CD4-positive, alpha-beta T cell (primary cell): ENCODE measurements at regions not wholly inside any gene's neighbourhood (a gene's known extent, or its start where the extent isn't known, plus 50 kb on each side); places are given as distances from the start of the nearest gene placed in this dataset.

Source experiments
- ATAC-seq: fragments of 200-7000 bp; cut with Tn5 transposase; one replicate; pipeline ENCODE4 v1.10.0; 2022; ENCODE audit warnings: mild to moderate bottlenecking; ENCODE audit not compliant: poor library complexity
- CTCF ChIA-PET: fragments of 350-600 bp; sonication (Branson Sonifier 250); formaldehyde crosslinking; loops from one replicate; lab custom pipeline; 2021; ENCODE audit warnings: antibody characterized with exemption, inconsistent platforms; lab: Charles Lee
- POLR2A ChIA-PET: fragments of 350-600 bp; sonication (Branson Sonifier 250); formaldehyde crosslinking; loops from one replicate; lab custom pipeline; 2021; ENCODE audit warnings: antibody characterized with exemption, inconsistent platforms; lab: Charles Lee
- DNase-seq, 14 experiments: peaks; one replicate each; pipeline ENCODE4 v3.0.0-alpha.2; 2013 to 2020; ENCODE audit warnings: mixed read lengths in 2 of 14
- H3K27ac ChIP-seq, 2 donors: one replicate each; pipeline versions ENCODE4 v1.5.1 to v1.7.0; 2013; ENCODE audit warnings: low read length in 2 of 2, low read depth in 1 of 2, mild to moderate bottlenecking in 1 of 2
- H3K27me3 ChIP-seq, 2 experiments: 1 replicate in 1 of 2; 2 replicates in 1 of 2; pipeline versions ENCODE4 v1.6.1 to v1.7.0; 2013; ENCODE audit warnings: low read length in 2 of 2, control low read depth in 1 of 2, mild to moderate bottlenecking in 1 of 2, moderate library complexity in 1 of 2; ENCODE audit not compliant: insufficient read depth in 2 of 2, control insufficient read depth in 1 of 2
- H3K36me3 ChIP-seq: one replicate; pipeline ENCODE4 v1.6.1; 2013; ENCODE audit warnings: low read length, control low read depth; ENCODE audit not compliant: insufficient read depth
- H3K4me1 ChIP-seq: one replicate; pipeline ENCODE4 v1.6.1; 2013; ENCODE audit warnings: low read length, control low read depth; ENCODE audit not compliant: insufficient read depth
- H3K4me3 ChIP-seq: one replicate; pipeline ENCODE4 v1.5.1; 2013; ENCODE audit warnings: mild to moderate bottlenecking, low read length, moderate library complexity
- H3K9me3 ChIP-seq, 2 experiments: 1 replicate in 1 of 2; 2 replicates in 1 of 2; pipeline versions ENCODE4 v1.6.1 to v1.7.0; 2013; ENCODE audit warnings: low read length in 2 of 2, mild to moderate bottlenecking in 2 of 2, control low read depth in 1 of 2, moderate library complexity in 1 of 2; ENCODE audit not compliant: control insufficient read depth in 1 of 2, insufficient read depth in 1 of 2
- H3K27ac Mint-ChIP-seq: one replicate; pipeline ENCODE4 v1.8.0; 2020; ENCODE audit warnings: mixed read lengths
- H3K27me3 Mint-ChIP-seq: one replicate; pipeline ENCODE4 v1.8.0; 2021; ENCODE audit warnings: mixed read lengths
- H3K36me3 Mint-ChIP-seq: one replicate; pipeline ENCODE4 v1.8.0; 2021; ENCODE audit warnings: low read depth, mixed read lengths
- H3K4me1 Mint-ChIP-seq: one replicate; pipeline ENCODE4 v1.8.0; 2021; ENCODE audit warnings: low read depth, mixed read lengths
- H3K4me3 Mint-ChIP-seq: one replicate; pipeline ENCODE4 v1.8.0; 2020; ENCODE audit warnings: mild to moderate bottlenecking, mixed read lengths
- H3K9me3 Mint-ChIP-seq: one replicate; pipeline ENCODE4 v1.8.0; 2020; ENCODE audit warnings: mixed read lengths
- intact Hi-C, 2 experiments: fragments of 100-400 bp; cut with DNase I in 1 of 2; cut with micrococcal nuclease in 1 of 2; formaldehyde crosslinking; loops; one replicate each; pipeline versions ENCODE4 v1.15.1 to v1.9.0; 2023 to 2025; cut with DNase I, micrococcal nuclease
- TF ChIP-seq, protein P1 (sequence below): fragments of 200-600 bp; IDR thresholded peaks from one replicate; pipeline ENCODE4 v1.8.0; 2022; ENCODE audit warnings: antibody characterized with exemption, mild to moderate bottlenecking

DNA sequence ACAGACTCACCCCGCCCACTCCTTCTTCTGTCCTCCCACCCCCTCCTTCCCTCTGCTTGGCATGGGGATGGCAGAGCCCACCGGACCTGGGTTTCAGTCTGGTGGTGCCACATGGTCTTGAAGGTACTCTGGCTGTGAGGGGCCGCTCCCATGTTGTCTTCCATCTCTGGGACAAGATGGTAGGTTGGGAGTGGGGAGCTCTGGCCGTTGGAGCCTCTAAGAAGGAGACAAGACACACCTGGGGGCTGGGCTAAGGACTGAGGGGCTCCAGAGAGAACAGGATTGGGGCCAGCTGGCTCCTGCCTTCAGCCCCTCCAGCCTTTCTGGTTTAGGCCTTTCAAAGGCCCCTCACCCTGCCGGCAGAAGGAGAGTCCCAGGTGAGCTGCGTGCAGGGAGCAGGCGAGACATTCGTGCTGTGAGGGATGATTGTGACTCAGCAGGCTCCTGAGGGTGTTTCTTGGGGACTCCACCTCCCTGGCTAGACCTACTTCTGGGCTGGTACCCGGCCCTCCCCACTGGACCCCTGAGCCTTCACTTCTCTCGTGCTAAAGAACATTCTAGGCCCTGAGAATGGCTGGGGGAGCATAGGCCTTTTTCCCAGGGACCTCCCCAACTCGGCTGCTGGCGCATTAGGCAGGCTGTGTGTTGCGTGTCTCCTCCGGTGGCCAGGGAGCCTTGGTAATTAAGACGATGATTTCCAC, 128.2 kb upstream of the HAAO start:
- no peaks in the 10 kb centered on the region for H3K9me3 Mint-ChIP-seq
- no peak for ATAC-seq
- TF ChIP-seq, protein P1, sequence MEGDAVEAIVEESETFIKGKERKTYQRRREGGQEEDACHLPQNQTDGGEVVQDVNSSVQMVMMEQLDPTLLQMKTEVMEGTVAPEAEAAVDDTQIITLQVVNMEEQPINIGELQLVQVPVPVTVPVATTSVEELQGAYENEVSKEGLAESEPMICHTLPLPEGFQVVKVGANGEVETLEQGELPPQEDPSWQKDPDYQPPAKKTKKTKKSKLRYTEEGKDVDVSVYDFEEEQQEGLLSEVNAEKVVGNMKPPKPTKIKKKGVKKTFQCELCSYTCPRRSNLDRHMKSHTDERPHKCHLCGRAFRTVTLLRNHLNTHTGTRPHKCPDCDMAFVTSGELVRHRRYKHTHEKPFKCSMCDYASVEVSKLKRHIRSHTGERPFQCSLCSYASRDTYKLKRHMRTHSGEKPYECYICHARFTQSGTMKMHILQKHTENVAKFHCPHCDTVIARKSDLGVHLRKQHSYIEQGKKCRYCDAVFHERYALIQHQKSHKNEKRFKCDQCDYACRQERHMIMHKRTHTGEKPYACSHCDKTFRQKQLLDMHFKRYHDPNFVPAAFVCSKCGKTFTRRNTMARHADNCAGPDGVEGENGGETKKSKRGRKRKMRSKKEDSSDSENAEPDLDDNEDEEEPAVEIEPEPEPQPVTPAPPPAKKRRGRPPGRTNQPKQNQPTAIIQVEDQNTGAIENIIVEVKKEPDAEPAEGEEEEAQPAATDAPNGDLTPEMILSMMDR, result no peak
- POLR2A ChIA-PET, result no interaction called here
- CTCF ChIA-PET, result interaction anchor here (0.6 kb wide), 1 partner anchor 18 kb away, joined by 3 read pairs; no protein-coding TSS in a partner anchor
- intact Hi-C loops, result no loop called here
- no peak overlapping the region for H3K27ac ChIP-seq
- no peaks in the 10 kb centered on the region for H3K27me3 ChIP-seq
- no peak overlapping the region for H3K27ac Mint-ChIP-seq
- no peak for DNase-seq
- H3K27me3 Mint-ChIP-seq, result no peaks in the 10 kb centered on the region
- no peak overlapping the region for H3K4me3 Mint-ChIP-seq
- H3K36me3 Mint-ChIP-seq, result no peaks in the 10 kb centered on the region
- H3K4me1 ChIP-seq, result no peaks in the 10 kb centered on the region
- H3K4me3 ChIP-seq, result no peak overlapping the region
- no peaks in the 10 kb centered on the region for H3K9me3 ChIP-seq
- no peaks in the 10 kb centered on the region for H3K4me1 Mint-ChIP-seq
- H3K36me3 ChIP-seq, result no peaks in the 10 kb centered on the region

DNA sequence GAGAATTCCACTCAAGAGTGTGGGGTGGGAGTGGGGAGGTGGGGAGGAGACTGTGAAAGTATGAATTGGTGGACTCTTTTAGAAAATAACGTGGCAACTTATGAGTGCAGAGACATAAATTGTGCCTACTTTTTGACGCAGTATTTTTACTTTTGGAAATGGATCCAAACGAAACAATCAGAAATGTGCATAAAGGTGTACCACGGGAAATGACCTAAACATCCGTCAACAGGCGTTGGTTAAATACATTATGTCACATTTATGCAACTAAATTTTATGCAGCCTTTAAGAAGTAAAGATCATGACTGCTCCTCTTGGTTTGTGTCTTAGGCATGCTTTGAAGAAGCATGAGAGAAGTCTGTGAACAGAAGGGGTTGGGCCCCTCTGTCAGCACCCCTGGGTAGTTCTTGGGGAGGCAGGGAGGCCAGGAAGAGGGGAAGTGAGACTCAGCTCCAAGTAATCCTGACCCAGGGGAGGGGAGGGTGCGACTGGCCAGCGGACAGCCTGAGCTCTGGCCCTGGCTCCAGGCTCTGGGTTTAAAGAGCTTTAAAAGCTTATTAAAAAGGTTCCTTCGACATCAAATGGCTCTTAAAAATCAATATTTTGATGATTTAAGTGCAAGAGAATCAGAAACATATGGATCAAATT, 126.4 kb upstream of the HAAO start:
- TF ChIP-seq, protein P1, result no peak
- no peaks in the 10 kb centered on the region for H3K36me3 Mint-ChIP-seq
- H3K4me3 ChIP-seq, result no peak overlapping the region
- H3K9me3 Mint-ChIP-seq, result no peaks in the 10 kb centered on the region
- DNase-seq (no peak), ATAC-seq (no peak)
- no peak overlapping the region for H3K4me3 Mint-ChIP-seq
- intact Hi-C loops, result no loop called here
- H3K27me3 ChIP-seq, result no peaks in the 10 kb centered on the region
- no peaks in the 10 kb centered on the region for H3K4me1 Mint-ChIP-seq
- H3K36me3 ChIP-seq, result no peaks in the 10 kb centered on the region
- CTCF ChIA-PET, result no interaction called here
- no peak overlapping the region for H3K27ac Mint-ChIP-seq
- POLR2A ChIA-PET, result no interaction called here
- no peaks in the 10 kb centered on the region for H3K4me1 ChIP-seq
- H3K27me3 Mint-ChIP-seq, result no peaks in the 10 kb centered on the region
- H3K27ac ChIP-seq, result no peak overlapping the region
- no peaks in the 10 kb centered on the region for H3K9me3 ChIP-seq

DNA sequence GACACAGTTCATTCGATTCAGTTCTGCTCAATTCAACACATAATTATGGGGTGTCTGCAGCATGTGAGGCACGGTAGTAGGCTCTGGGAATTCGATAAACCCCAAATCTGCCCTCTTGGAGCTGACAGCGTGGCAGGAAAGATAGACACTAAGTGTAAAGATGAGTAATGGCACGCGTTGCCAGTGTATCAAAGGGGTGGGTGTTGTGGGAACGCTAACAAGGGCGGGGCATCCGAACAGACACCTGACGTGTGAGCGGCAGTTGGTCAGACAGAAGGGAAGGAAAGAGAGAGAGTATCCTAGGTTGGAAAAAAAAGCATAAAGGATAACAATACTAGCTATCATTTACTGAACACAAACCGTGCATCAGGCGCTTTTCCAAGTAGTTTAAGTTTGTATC, 125.7 kb upstream of the HAAO start:
- POLR2A ChIA-PET, result no interaction called here
- intact Hi-C loops, result no loop called here
- H3K4me1 Mint-ChIP-seq, result peaks cover 6% of the 10 kb centered on the region
- ATAC-seq (no peak), DNase-seq (no peak)
- no peaks in the 10 kb centered on the region for H3K4me1 ChIP-seq
- no peak overlapping the region for H3K4me3 ChIP-seq
- H3K27me3 ChIP-seq, result no peaks in the 10 kb centered on the region
- H3K36me3 ChIP-seq, result no peaks in the 10 kb centered on the region
- H3K4me3 Mint-ChIP-seq, result no peak overlapping the region
- CTCF ChIA-PET, result no interaction called here
- no peaks in the 10 kb centered on the region for H3K36me3 Mint-ChIP-seq
- no peaks in the 10 kb centered on the region for H3K9me3 ChIP-seq
- TF ChIP-seq, protein P1, result no peak
- no peaks in the 10 kb centered on the region for H3K27me3 Mint-ChIP-seq
- no peaks in the 10 kb centered on the region for H3K9me3 Mint-ChIP-seq
- no peak overlapping the region for H3K27ac Mint-ChIP-seq
- no peak overlapping the region for H3K27ac ChIP-seq
